ENCODE measurements at regions not wholly inside any gene's neighbourhood (a gene's known extent, or its start where the extent isn't known, plus 50 kb on each side); places are given as distances from the start of the nearest gene placed in this dataset.

- no peak for DNase-seq (ENCODE audit: low read depth)
- TF ChIP-seq CTCF (conservative IDR thresholded peaks at IDR 0.05; ENCODE audit: low read depth, low read length), result no peak
- H3K4me3 ChIP-seq (ENCODE audit: low read length), result no peak overlapping the region
Observed at GRCh38 chr3:117660941-117661817, 951.6 kb downstream of the TUSC7 start.

- no peak for DNase-seq (ENCODE audit: low read depth)
- no peak for TF ChIP-seq CTCF (conservative IDR thresholded peaks at IDR 0.05; ENCODE audit: low read depth, low read length)
- no peak overlapping the region for H3K4me3 ChIP-seq (ENCODE audit: low read length)
Observed at GRCh38 chr3:117661818-117662095, 952.2 kb downstream of the TUSC7 start.

- no peak overlapping the region for H3K4me3 ChIP-seq (ENCODE audit: low read length)
- no peak for DNase-seq (ENCODE audit: low read depth)
- no peak for TF ChIP-seq CTCF (conservative IDR thresholded peaks at IDR 0.05; ENCODE audit: low read depth, low read length)
Observed at GRCh38 chr3:117665296-117665695, 955.7 kb downstream of the TUSC7 start.

GRCh38 chr3:117666325-117666724, 956.7 kb downstream of the TUSC7 start:
- no peak for DNase-seq (ENCODE audit: low read depth)
- no peak overlapping the region for H3K4me3 ChIP-seq (ENCODE audit: low read length)
- no peak for TF ChIP-seq CTCF (conservative IDR thresholded peaks at IDR 0.05; ENCODE audit: low read depth, low read length)

DNA sequence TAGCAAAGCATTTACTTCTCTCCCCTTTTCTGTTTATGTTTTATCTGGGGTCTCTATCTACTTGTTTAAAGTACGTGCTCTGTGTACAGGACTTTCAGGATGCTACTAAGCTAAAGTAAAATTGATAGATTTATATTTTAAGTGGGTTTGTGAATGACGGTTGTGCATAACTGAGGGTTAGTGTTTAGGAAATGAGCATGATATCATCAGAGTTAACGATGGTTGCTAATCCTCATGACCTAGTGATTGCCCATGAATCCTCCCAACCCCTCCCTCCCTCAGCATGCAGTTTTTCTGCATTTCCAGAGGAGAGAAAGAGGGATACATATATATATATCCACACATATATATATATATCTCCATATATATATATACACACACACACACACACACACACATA, 957.2 kb downstream of the TUSC7 start:
- no peak for DNase-seq (ENCODE audit: low read depth)
- no peak overlapping the region for H3K4me3 ChIP-seq (ENCODE audit: low read length)
- no peak for TF ChIP-seq CTCF (conservative IDR thresholded peaks at IDR 0.05; ENCODE audit: low read depth, low read length)

- DNase-seq (ENCODE audit: low read depth), result no peak
- H3K4me3 ChIP-seq (ENCODE audit: low read length), result no peak overlapping the region
- TF ChIP-seq CTCF (conservative IDR thresholded peaks at IDR 0.05; ENCODE audit: low read depth, low read length), result no peak
Observed at GRCh38 chr3:117669774-117670173, 960.2 kb downstream of the TUSC7 start.

DNA sequence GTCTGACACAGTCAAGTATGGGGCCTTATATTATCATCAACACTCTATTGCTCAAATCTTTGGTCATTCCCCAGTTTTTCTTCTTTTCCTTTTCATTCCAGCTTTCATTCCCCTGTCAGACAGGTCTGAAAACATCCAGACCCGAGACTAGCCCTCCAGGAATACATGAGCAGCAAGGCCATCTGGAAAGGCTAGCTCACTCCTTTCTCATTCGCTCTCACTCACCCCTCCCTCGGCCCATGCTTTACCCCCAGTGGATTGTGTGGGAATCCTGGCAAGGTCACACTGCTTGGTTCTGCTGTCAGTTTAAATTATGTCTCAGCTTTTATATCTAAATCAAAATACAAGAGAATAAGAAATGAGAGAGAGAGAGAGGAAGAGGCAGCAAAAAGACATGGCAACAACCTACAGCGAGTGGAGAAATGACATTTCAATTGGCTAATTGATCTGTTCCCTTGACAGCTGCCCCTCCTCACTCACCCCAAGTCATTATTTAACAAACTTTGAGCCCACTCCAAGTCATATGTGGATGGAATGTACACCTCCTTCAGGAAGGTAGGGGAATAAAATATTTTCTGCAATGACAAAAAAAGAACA, 962.2 kb downstream of the TUSC7 start:
- no peak overlapping the region for H3K4me3 ChIP-seq (ENCODE audit: low read length)
- no peak for DNase-seq (ENCODE audit: low read depth)
- TF ChIP-seq CTCF (conservative IDR thresholded peaks at IDR 0.05; ENCODE audit: low read depth, low read length), result no peak
